ENCODE measurements at regions not wholly inside any gene's neighbourhood (a gene's known extent, or its start where the extent isn't known, plus 50 kb on each side); places are given as distances from the start of the nearest gene placed in this dataset.
A peak's percentile ranks its signal among the peaks of the same experiment; 100 is the strongest.

GRCh38 chr10:29691564-29692072 lies 56.8 kb upstream of the SVIL start:
- no peak for TF ChIP-seq JUND (IDR thresholded peaks at IDR 0.05)
- no peak for TF ChIP-seq GABPA (IDR thresholded peaks at IDR 0.05 in 1 of 2, conservative IDR thresholded peaks at IDR 0.05 in 1 of 2)
- TF ChIP-seq MAX (IDR thresholded peaks at IDR 0.05): no peak
- TF ChIP-seq CTCF (IDR thresholded peaks at IDR 0.05; ENCODE audit: low read depth, low read length, missing input control): no peak
- Histone ChIP-seq H3K36me3 (ENCODE audit: control insufficient read depth in 4 of 4, insufficient read depth in 3 of 4, low read depth in 1 of 4, low read length in 3 of 4) (peaks cover 0 to 2% (median 0%) of the 10 kb centered on the region in 4 donors), H3K4me3 (ENCODE audit: low read depth in 1 of 3, low read length in 3 of 3) (no peak overlapping the region), H3K27ac (ENCODE audit: low read depth in 1 of 2, low read length in 2 of 2) (peak overlapping the region in 1 of 2 donors; percentile 37), H3K9me3 (ENCODE audit: control insufficient read depth in 4 of 4, low read length in 3 of 4) (no peaks in the 10 kb centered on the region), H3K27me3 (ENCODE audit: control insufficient read depth in 4 of 4, insufficient read depth in 4 of 4, low read length in 3 of 4) (no peaks in the 10 kb centered on the region), H3K4me1 (ENCODE audit: control insufficient read depth in 4 of 4, insufficient read depth in 4 of 4, low read length in 3 of 4) (peaks cover 3 to 15% (median 9%) of the 10 kb centered on the region in 4 donors), H3K9ac (ENCODE audit: low read depth in 1 of 2, low read length in 2 of 2) (no peak overlapping the region)
- 76% methylated on average over 5 of the region's 5 CpGs for WGBS
- DNase-seq (ENCODE audit: low spot score): no peak

GRCh38 chr10:29689001-29689400 lies 54.2 kb upstream of the SVIL start:
- Histone ChIP-seq H3K9ac (ENCODE audit: low read depth in 1 of 2, low read length in 2 of 2) (no peak overlapping the region), H3K27me3 (ENCODE audit: control insufficient read depth in 4 of 4, insufficient read depth in 4 of 4, low read length in 3 of 4) (no peaks in the 10 kb centered on the region), H3K4me1 (ENCODE audit: control insufficient read depth in 4 of 4, insufficient read depth in 4 of 4, low read length in 3 of 4) (peaks cover 3 to 15% (median 9%) of the 10 kb centered on the region in 4 donors), H3K36me3 (ENCODE audit: control insufficient read depth in 4 of 4, insufficient read depth in 3 of 4, low read depth in 1 of 4, low read length in 3 of 4) (peaks cover 0 to 15% (median 4%) of the 10 kb centered on the region in 4 donors), H3K4me3 (ENCODE audit: low read depth in 1 of 3, low read length in 3 of 3) (no peak overlapping the region), H3K27ac (ENCODE audit: low read depth in 1 of 2, low read length in 2 of 2) (no peak overlapping the region), H3K9me3 (ENCODE audit: control insufficient read depth in 4 of 4, low read length in 3 of 4) (no peaks in the 10 kb centered on the region)
- DNase-seq (ENCODE audit: low spot score): no peak
- WGBS: 67% methylated on average over 7 of the region's 7 CpGs
- TF ChIP-seq RAD21 (IDR thresholded peaks at IDR 0.05) (no peak), YY1 (IDR thresholded peaks at IDR 0.05) (no peak), JUND (IDR thresholded peaks at IDR 0.05) (no peak), ATF3 (IDR thresholded peaks at IDR 0.05) (no peak), HNF4G (IDR thresholded peaks at IDR 0.05) (no peak), SP1 (IDR thresholded peaks at IDR 0.05) (no peak), NR2F2 (IDR thresholded peaks at IDR 0.05) (no peak), FOXA1 (IDR thresholded peaks at IDR 0.05) (no peak), EGR1 (IDR thresholded peaks at IDR 0.05; ENCODE audit: low read depth in 2 of 2) (no peak), ZBTB33 (IDR thresholded peaks at IDR 0.05) (no peak), RXRA (IDR thresholded peaks at IDR 0.05) (no peak), TAF1 (conservative IDR thresholded peaks at IDR 0.05) (no peak), GABPA (IDR thresholded peaks at IDR 0.05 in 1 of 2, conservative IDR thresholded peaks at IDR 0.05 in 1 of 2) (no peak), FOXA2 (IDR thresholded peaks at IDR 0.05) (no peak), MAX (IDR thresholded peaks at IDR 0.05) (no peak), CTCF (IDR thresholded peaks at IDR 0.05; ENCODE audit: low read depth, low read length, missing input control) (no peak)
- TF ChIP-seq, protein P1, sequence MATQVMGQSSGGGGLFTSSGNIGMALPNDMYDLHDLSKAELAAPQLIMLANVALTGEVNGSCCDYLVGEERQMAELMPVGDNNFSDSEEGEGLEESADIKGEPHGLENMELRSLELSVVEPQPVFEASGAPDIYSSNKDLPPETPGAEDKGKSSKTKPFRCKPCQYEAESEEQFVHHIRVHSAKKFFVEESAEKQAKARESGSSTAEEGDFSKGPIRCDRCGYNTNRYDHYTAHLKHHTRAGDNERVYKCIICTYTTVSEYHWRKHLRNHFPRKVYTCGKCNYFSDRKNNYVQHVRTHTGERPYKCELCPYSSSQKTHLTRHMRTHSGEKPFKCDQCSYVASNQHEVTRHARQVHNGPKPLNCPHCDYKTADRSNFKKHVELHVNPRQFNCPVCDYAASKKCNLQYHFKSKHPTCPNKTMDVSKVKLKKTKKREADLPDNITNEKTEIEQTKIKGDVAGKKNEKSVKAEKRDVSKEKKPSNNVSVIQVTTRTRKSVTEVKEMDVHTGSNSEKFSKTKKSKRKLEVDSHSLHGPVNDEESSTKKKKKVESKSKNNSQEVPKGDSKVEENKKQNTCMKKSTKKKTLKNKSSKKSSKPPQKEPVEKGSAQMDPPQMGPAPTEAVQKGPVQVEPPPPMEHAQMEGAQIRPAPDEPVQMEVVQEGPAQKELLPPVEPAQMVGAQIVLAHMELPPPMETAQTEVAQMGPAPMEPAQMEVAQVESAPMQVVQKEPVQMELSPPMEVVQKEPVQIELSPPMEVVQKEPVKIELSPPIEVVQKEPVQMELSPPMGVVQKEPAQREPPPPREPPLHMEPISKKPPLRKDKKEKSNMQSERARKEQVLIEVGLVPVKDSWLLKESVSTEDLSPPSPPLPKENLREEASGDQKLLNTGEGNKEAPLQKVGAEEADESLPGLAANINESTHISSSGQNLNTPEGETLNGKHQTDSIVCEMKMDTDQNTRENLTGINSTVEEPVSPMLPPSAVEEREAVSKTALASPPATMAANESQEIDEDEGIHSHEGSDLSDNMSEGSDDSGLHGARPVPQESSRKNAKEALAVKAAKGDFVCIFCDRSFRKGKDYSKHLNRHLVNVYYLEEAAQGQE (IDR thresholded peaks at IDR 0.05): no peak
